Ishikawa (cell line): ENCODE measurements at regions not wholly inside any gene's neighbourhood (a gene's known extent, or its start where the extent isn't known, plus 50 kb on each side); places are given as distances from the start of the nearest gene placed in this dataset.

Experiments used
- CREB1 ChIP-seq: IDR thresholded peaks from 2 replicates; pipeline ENCODE4 v1.6.1; 2012; ENCODE audit warnings: low read depth
- EP300 ChIP-seq: IDR thresholded peaks from 2 replicates; pipeline ENCODE4 v1.6.1; 2012; ENCODE audit warnings: borderline replicate concordance
- FOXM1 ChIP-seq: IDR thresholded peaks from 2 replicates; pipeline ENCODE4 v1.6.1; 2012; ENCODE audit warnings: low read depth, borderline replicate concordance
- MAX ChIP-seq: IDR thresholded peaks from 2 replicates; pipeline ENCODE4 v1.6.1; 2012
- NFIC ChIP-seq: IDR thresholded peaks from 2 replicates; pipeline ENCODE4 v1.6.1; 2012
- RAD21 ChIP-seq: IDR thresholded peaks from 2 replicates; pipeline ENCODE4 v1.6.1; 2012; ENCODE audit warnings: low read depth
- TEAD4 ChIP-seq: IDR thresholded peaks from 2 replicates; pipeline ENCODE4 v1.6.1; 2012
- YY1 ChIP-seq: IDR thresholded peaks from 2 replicates; pipeline ENCODE4 v1.6.1; 2012; ENCODE audit warnings: low read depth

- TF ChIP-seq NFIC (no peak), YY1 (no peak), FOXM1 (no peak), MAX (no peak), CREB1 (no peak), RAD21 (no peak), TEAD4 (no peak), EP300 (no peak)
Observed at GRCh38 chr4:28636971-28637370, 1776.3 kb downstream of the STIM2 start.
